ENCODE measurements at regions not wholly inside any gene's neighbourhood (a gene's known extent, or its start where the extent isn't known, plus 50 kb on each side); places are given as distances from the start of the nearest gene placed in this dataset.

- no peak for TF ChIP-seq CTCF (IDR thresholded peaks at IDR 0.05)
- no peak for TF ChIP-seq POLR2A (IDR thresholded peaks at IDR 0.05)
Measured at GRCh38 chrX:131854581-131854980, 168.5 kb upstream of the STK26 start.
